22Rv1 (cell line): ENCODE measurements at regions not wholly inside any gene's neighbourhood (a gene's known extent, or its start where the extent isn't known, plus 50 kb on each side); places are given as distances from the start of the nearest gene placed in this dataset.

ENCODE experiments used
- H3K27ac ChIP-seq: fragments of 450-650 bp; 2 replicates; pipeline ENCODE4 v1.5.1; 2017
- CTCF ChIP-seq: fragments of 450-650 bp; IDR thresholded peaks from 2 replicates; pipeline ENCODE4 v1.5.1; 2017; ENCODE audit warnings: mild to moderate bottlenecking
- ZFX ChIP-seq: fragments of 450-650 bp; IDR thresholded peaks from 2 replicates; pipeline ENCODE4 v1.6.1; 2017; ENCODE audit warnings: antibody characterized with exemption, borderline replicate concordance

- TF ChIP-seq ZFX (no peak), CTCF (no peak)
- no peak overlapping the region for H3K27ac ChIP-seq
These were observed 278.8 kb upstream of the CTNND2 start for GRCh38 chr5:12183003-12183402.

- no peak overlapping the region for H3K27ac ChIP-seq
- TF ChIP-seq ZFX (no peak), CTCF (no peak)
These were observed 273.6 kb upstream of the CTNND2 start for GRCh38 chr5:12177851-12178250.

- no peak for TF ChIP-seq CTCF
- no peak for TF ChIP-seq ZFX
- no peak overlapping the region for H3K27ac ChIP-seq
These were observed 273.0 kb upstream of the CTNND2 start for GRCh38 chr5:12177225-12177624.

- TF ChIP-seq ZFX (no peak), CTCF (no peak)
- no peak overlapping the region for H3K27ac ChIP-seq
These were observed 271.8 kb upstream of the CTNND2 start for GRCh38 chr5:12175914-12176585.

GRCh38 chr5:12174734-12175133, 270.5 kb upstream of the CTNND2 start:
- H3K27ac ChIP-seq: no peak overlapping the region
- TF ChIP-seq CTCF (no peak), ZFX (no peak)

- TF ChIP-seq CTCF (no peak), ZFX (no peak)
- H3K27ac ChIP-seq: no peak overlapping the region
These were observed 265.3 kb upstream of the CTNND2 start for GRCh38 chr5:12169536-12169935.

GRCh38 chr5:12162863-12163262, 258.6 kb upstream of the CTNND2 start:
- no peak overlapping the region for H3K27ac ChIP-seq
- TF ChIP-seq CTCF (no peak), ZFX (no peak)
